Ishikawa (cell line): ENCODE measurements at regions not wholly inside any gene's neighbourhood (a gene's known extent, or its start where the extent isn't known, plus 50 kb on each side); places are given as distances from the start of the nearest gene placed in this dataset.

Experiments used
- CEBPB ChIP-seq: IDR thresholded peaks from 2 replicates; pipeline ENCODE4 v1.6.1; 2012
- CREB1 ChIP-seq: IDR thresholded peaks from 2 replicates; pipeline ENCODE4 v1.6.1; 2012; ENCODE audit warnings: low read depth
- EGR1 ChIP-seq: IDR thresholded peaks from 2 replicates; pipeline ENCODE4 v1.6.1; 2012
- EP300 ChIP-seq: IDR thresholded peaks from 2 replicates; pipeline ENCODE4 v1.6.1; 2012; ENCODE audit warnings: borderline replicate concordance
- FOXM1 ChIP-seq: IDR thresholded peaks from 2 replicates; pipeline ENCODE4 v1.6.1; 2012; ENCODE audit warnings: low read depth, borderline replicate concordance
- MAX ChIP-seq: IDR thresholded peaks from 2 replicates; pipeline ENCODE4 v1.6.1; 2012
- NFIC ChIP-seq: IDR thresholded peaks from 2 replicates; pipeline ENCODE4 v1.6.1; 2012
- RAD21 ChIP-seq: IDR thresholded peaks from 2 replicates; pipeline ENCODE4 v1.6.1; 2012; ENCODE audit warnings: low read depth
- TAF1 ChIP-seq: IDR thresholded peaks from 2 replicates; pipeline ENCODE4 v1.6.1; 2012; ENCODE audit warnings: low read depth, mild to moderate bottlenecking
- TCF12 ChIP-seq: IDR thresholded peaks from 2 replicates; pipeline ENCODE4 v1.6.1; 2012; ENCODE audit warnings: low read depth
- TEAD4 ChIP-seq: IDR thresholded peaks from 2 replicates; pipeline ENCODE4 v1.6.1; 2012
- USF1 ChIP-seq: IDR thresholded peaks from 2 replicates; pipeline ENCODE4 v1.6.1; 2012
- YY1 ChIP-seq: IDR thresholded peaks from 2 replicates; pipeline ENCODE4 v1.6.1; 2012; ENCODE audit warnings: low read depth
- ZBTB7A ChIP-seq: IDR thresholded peaks from 2 replicates; pipeline ENCODE4 v1.6.1; 2012; ENCODE audit warnings: low read depth
- TF ChIP-seq, protein P1 (sequence below): IDR thresholded peaks from 2 replicates; pipeline ENCODE4 v1.6.1; 2012; ENCODE audit warnings: low read depth, mild to moderate bottlenecking

DNA sequence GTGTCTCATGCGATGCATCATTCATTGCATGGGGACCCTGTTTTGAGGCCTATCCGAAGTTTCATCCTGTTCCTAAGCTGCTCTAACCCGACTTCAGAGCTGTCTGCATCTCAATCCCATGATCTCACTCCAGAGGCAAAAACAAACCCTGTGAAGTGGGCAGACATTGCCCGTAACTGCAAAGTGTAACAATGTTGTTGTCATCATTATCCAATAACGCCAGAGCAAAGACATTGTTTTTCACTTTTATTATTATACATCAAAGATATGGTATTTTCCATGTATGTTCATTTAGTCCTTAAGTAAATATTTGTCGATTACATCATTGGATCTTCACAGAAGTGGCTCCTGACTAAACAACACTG, 246.7 kb downstream of the KLF6 start:
- TF ChIP-seq CEBPB (no peak), EP300 (no peak), CREB1 (no peak), TEAD4 (no peak), NFIC (no peak), FOXM1 (no peak), TCF12 (no peak), EGR1 (no peak), MAX (no peak), TAF1 (no peak), USF1 (no peak)
- TF ChIP-seq, protein P1, sequence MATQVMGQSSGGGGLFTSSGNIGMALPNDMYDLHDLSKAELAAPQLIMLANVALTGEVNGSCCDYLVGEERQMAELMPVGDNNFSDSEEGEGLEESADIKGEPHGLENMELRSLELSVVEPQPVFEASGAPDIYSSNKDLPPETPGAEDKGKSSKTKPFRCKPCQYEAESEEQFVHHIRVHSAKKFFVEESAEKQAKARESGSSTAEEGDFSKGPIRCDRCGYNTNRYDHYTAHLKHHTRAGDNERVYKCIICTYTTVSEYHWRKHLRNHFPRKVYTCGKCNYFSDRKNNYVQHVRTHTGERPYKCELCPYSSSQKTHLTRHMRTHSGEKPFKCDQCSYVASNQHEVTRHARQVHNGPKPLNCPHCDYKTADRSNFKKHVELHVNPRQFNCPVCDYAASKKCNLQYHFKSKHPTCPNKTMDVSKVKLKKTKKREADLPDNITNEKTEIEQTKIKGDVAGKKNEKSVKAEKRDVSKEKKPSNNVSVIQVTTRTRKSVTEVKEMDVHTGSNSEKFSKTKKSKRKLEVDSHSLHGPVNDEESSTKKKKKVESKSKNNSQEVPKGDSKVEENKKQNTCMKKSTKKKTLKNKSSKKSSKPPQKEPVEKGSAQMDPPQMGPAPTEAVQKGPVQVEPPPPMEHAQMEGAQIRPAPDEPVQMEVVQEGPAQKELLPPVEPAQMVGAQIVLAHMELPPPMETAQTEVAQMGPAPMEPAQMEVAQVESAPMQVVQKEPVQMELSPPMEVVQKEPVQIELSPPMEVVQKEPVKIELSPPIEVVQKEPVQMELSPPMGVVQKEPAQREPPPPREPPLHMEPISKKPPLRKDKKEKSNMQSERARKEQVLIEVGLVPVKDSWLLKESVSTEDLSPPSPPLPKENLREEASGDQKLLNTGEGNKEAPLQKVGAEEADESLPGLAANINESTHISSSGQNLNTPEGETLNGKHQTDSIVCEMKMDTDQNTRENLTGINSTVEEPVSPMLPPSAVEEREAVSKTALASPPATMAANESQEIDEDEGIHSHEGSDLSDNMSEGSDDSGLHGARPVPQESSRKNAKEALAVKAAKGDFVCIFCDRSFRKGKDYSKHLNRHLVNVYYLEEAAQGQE, result no peak

- no peak for TF ChIP-seq TAF1
- no peak for TF ChIP-seq NFIC
- no peak for TF ChIP-seq EP300
- no peak for TF ChIP-seq TCF12
- TF ChIP-seq EGR1, result no peak
- TF ChIP-seq FOXM1, result no peak
- TF ChIP-seq, protein P1, result no peak
- TF ChIP-seq ZBTB7A, result no peak
- no peak for TF ChIP-seq MAX
- TF ChIP-seq TEAD4, result no peak
- no peak for TF ChIP-seq RAD21
- TF ChIP-seq CEBPB, result no peak
- no peak for TF ChIP-seq USF1
- TF ChIP-seq CREB1, result no peak
- no peak for TF ChIP-seq YY1
These were observed 247.5 kb downstream of the KLF6 start for GRCh38 chr10:3537518-3537917.

- TF ChIP-seq FOXM1 (no peak), TEAD4 (no peak), USF1 (no peak), EGR1 (no peak), NFIC (no peak), RAD21 (no peak), YY1 (no peak), EP300 (no peak), CREB1 (no peak), TAF1 (no peak), CEBPB (no peak)
These were observed 250.0 kb downstream of the KLF6 start for GRCh38 chr10:3535001-3535400.

DNA sequence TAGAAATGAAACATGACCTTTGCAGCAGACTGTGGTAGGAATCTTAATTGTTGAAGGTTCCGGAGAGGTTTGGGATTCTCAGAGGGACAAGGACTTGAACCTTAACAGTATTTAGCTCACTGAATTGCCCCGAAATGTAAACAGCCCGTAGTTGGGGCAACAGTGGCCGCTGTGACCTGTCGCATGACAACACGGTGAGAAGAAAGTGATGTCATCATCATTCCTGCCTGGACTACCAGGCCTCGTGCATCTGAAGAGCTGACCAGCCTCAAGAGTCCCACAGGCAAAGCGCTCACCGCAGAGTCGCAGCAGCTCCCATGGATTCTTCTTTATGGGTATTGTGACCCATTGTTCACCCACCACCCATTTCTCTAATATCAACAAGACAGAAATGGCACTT, 250.6 kb downstream of the KLF6 start:
- TF ChIP-seq MAX, result no peak
- TF ChIP-seq TAF1, result no peak
- TF ChIP-seq ZBTB7A, result no peak
- TF ChIP-seq USF1, result no peak
- no peak for TF ChIP-seq TCF12
- TF ChIP-seq CEBPB, result no peak
- TF ChIP-seq, protein P1, result no peak
- TF ChIP-seq TEAD4, result no peak
- TF ChIP-seq YY1, result no peak
- no peak for TF ChIP-seq FOXM1
- TF ChIP-seq RAD21, result no peak
- no peak for TF ChIP-seq EGR1
- TF ChIP-seq CREB1, result no peak
- no peak for TF ChIP-seq NFIC
